DOHH2 (cell line): ENCODE measurements at regions not wholly inside any gene's neighbourhood (a gene's known extent, or its start where the extent isn't known, plus 50 kb on each side); places are given as distances from the start of the nearest gene placed in this dataset.

Experiments
- H3F3A ChIP-seq: fragments of 200-600 bp; sonication (generic), shearing (Covaris generic); 2 replicates; pipeline ENCODE4 v1.6.0; 2016; ENCODE audit warnings: antibody characterized with exemption, mild to moderate bottlenecking; ENCODE audit not compliant: control insufficient read depth, insufficient read depth
- H3K27ac ChIP-seq: fragments of 200-600 bp; sonication (generic); 2 replicates; pipeline ENCODE4 v1.5.1; 2014; ENCODE audit warnings: low read depth, mild to moderate bottlenecking, low read length, moderate library complexity
- H3K27me3 ChIP-seq: fragments of 200-600 bp; sonication (generic); 2 replicates; pipeline ENCODE4 v1.6.1; 2014; ENCODE audit warnings: mild to moderate bottlenecking, low read length, mixed read lengths; ENCODE audit not compliant: control insufficient read depth
- H3K36me3 ChIP-seq: fragments of 200-600 bp; sonication (generic); 2 replicates; pipeline ENCODE4 v1.6.1; 2014; ENCODE audit warnings: mild to moderate bottlenecking, low read length, moderate library complexity, mixed read lengths; ENCODE audit not compliant: control insufficient read depth
- H3K4me1 ChIP-seq: fragments of 200-600 bp; sonication (generic); 2 replicates; pipeline ENCODE4 v1.6.1; 2014; ENCODE audit warnings: mild to moderate bottlenecking, low read length, mixed read lengths; ENCODE audit not compliant: control insufficient read depth
- H3K4me2 ChIP-seq: fragments of 200-600 bp; sonication (generic); 2 replicates; pipeline ENCODE4 v1.6.0; 2014; ENCODE audit warnings: mild to moderate bottlenecking, low read length, moderate library complexity
- H3K4me3 ChIP-seq: fragments of 200-600 bp; sonication (generic); 2 replicates; pipeline ENCODE4 v1.5.1; 2014; ENCODE audit warnings: mild to moderate bottlenecking, low read length, mixed read lengths
- H3K79me2 ChIP-seq: fragments of 200-600 bp; sonication (generic); 2 replicates; pipeline ENCODE4 v1.6.1; 2014; ENCODE audit warnings: mild to moderate bottlenecking, low read length, mixed read lengths; ENCODE audit not compliant: control insufficient read depth
- H3K9me2 ChIP-seq: fragments of 200-600 bp; sonication (generic); replicated peaks from 2 replicates; pipeline ENCODE4 v1.6.1; 2014; ENCODE audit warnings: mild to moderate bottlenecking, low read length, mixed read lengths; ENCODE audit not compliant: control insufficient read depth
- H3K9me3 ChIP-seq: fragments of 200-600 bp; sonication (generic); 2 replicates; pipeline ENCODE4 v1.6.1; 2014; ENCODE audit warnings: antibody characterized with exemption, low read length, mixed read lengths; ENCODE audit not compliant: control insufficient read depth, insufficient read depth
- H4K20me1 ChIP-seq: fragments of 200-600 bp; sonication (generic); 2 replicates; pipeline ENCODE4 v1.6.0; 2014; ENCODE audit warnings: low read depth, mild to moderate bottlenecking, antibody characterized with exemption, low read length, moderate library complexity; ENCODE audit not compliant: control insufficient read depth, insufficient read depth
- EZH2phosphoT487 ChIP-seq: fragments of 200-600 bp; sonication (generic); IDR thresholded peaks from 2 replicates; pipeline ENCODE4 v1.6.1; 2017; ENCODE audit warnings: borderline replicate concordance, mild to moderate bottlenecking, antibody characterized with exemption, low read length, moderate library complexity, mixed read lengths
- TF ChIP-seq, protein P1 (sequence below): fragments of 200-600 bp; sonication (generic); IDR thresholded peaks from one replicate; pipeline ENCODE4 v1.5.1; 2014; ENCODE audit warnings: antibody characterized with exemption, mild to moderate bottlenecking, low read depth, low read length; ENCODE audit not compliant: poor library complexity, severe bottlenecking

DNA sequence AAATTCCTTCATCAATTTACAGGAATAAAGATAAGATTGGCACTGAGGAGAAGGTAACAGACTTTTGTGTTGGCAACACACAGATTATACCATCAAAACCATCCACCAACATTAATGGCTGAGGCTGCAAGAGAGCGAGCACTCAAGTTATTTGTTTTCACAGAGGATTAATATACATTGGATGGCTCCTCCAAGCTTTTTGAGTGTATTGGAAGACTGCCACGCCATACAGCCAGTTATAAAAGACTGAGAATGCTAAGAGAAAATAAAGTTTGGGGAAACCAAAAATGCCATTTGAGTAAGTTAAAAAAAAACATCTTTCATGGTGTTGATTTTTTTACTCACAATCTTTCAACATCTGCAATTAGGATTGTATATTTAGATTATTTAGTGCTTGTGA, 973.8 kb upstream of the SLC35B3 start:
- Histone ChIP-seq H3K4me2 (no peak overlapping the region), H3K27me3 (no peaks in the 10 kb centered on the region), H3F3A (no peaks in the 10 kb centered on the region), H3K27ac (no peak overlapping the region), H3K4me1 (no peaks in the 10 kb centered on the region), H3K9me2 (no peaks in the 10 kb centered on the region), H3K79me2 (no peaks in the 10 kb centered on the region), H3K4me3 (no peak overlapping the region), H3K36me3 (no peaks in the 10 kb centered on the region), H3K9me3 (no peaks in the 10 kb centered on the region), H4K20me1 (no peaks in the 10 kb centered on the region)
- TF ChIP-seq, protein P1, sequence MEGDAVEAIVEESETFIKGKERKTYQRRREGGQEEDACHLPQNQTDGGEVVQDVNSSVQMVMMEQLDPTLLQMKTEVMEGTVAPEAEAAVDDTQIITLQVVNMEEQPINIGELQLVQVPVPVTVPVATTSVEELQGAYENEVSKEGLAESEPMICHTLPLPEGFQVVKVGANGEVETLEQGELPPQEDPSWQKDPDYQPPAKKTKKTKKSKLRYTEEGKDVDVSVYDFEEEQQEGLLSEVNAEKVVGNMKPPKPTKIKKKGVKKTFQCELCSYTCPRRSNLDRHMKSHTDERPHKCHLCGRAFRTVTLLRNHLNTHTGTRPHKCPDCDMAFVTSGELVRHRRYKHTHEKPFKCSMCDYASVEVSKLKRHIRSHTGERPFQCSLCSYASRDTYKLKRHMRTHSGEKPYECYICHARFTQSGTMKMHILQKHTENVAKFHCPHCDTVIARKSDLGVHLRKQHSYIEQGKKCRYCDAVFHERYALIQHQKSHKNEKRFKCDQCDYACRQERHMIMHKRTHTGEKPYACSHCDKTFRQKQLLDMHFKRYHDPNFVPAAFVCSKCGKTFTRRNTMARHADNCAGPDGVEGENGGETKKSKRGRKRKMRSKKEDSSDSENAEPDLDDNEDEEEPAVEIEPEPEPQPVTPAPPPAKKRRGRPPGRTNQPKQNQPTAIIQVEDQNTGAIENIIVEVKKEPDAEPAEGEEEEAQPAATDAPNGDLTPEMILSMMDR: no peak
- no peak for TF ChIP-seq EZH2phosphoT487

DNA sequence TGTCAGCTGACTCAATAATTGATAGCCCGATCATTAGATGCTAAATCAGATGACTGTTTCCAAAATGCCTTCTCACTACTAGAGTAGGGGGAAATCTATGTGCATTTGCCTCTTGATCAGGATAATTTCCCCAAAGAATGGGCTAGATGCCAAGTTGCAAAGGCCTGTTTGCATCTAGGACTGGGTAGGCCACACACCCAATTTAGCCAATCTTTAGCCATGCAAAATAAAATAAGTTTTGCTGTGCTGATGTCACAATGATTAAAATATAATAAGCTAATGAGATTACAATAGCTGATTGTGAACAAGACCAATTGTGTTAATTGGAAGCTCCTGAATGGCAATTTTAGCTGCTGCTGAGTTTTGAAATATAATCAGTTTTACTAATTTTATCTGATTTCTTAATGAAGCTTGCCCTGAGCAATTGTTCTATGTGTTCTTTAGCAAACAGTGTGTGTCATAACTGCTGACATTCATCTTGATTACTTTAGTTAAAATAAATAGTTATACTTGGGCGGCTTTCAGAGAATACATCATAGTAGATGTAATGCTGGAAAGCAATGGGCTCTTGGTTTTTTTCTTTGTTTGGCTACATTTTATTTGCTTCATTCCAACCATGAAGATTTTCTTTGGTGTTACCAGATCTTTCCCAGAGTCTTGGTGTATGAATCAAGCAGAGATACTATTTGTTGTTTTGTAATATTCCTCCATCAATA, 973.2 kb upstream of the SLC35B3 start:
- Histone ChIP-seq H3K36me3 (no peaks in the 10 kb centered on the region), H3K4me1 (no peaks in the 10 kb centered on the region), H3K79me2 (no peaks in the 10 kb centered on the region), H3K4me3 (no peak overlapping the region), H3K27ac (no peak overlapping the region), H3K9me2 (no peaks in the 10 kb centered on the region), H3F3A (no peaks in the 10 kb centered on the region), H3K9me3 (no peaks in the 10 kb centered on the region), H4K20me1 (no peaks in the 10 kb centered on the region), H3K4me2 (no peak overlapping the region), H3K27me3 (no peaks in the 10 kb centered on the region)
- TF ChIP-seq, protein P1: no peak
- TF ChIP-seq EZH2phosphoT487: no peak

DNA sequence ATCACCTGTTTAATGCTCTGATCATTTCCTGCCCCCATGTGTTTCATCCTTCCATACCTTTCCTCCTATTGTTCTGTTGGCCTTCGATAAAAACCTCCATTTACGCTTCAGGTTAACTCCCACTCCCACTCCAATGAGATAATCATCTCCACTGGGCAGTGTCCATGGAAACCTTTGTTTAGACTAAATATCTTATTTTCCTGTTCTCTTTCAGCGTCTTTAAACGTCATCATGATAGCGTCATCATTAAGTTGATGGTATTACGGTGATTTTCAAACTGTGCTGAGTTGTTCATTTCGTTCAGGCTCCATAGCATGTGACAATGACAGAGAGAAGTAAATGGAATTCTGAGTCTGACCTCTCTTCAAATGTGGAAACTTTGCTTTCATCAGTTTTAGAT, 970.5 kb upstream of the SLC35B3 start:
- Histone ChIP-seq H3K27me3 (no peaks in the 10 kb centered on the region), H3K79me2 (no peaks in the 10 kb centered on the region), H3K27ac (no peak overlapping the region), H3K4me3 (no peak overlapping the region), H3K36me3 (no peaks in the 10 kb centered on the region), H3K9me2 (no peaks in the 10 kb centered on the region), H3K4me2 (no peak overlapping the region), H3K9me3 (no peaks in the 10 kb centered on the region), H4K20me1 (no peaks in the 10 kb centered on the region), H3K4me1 (no peaks in the 10 kb centered on the region), H3F3A (no peaks in the 10 kb centered on the region)
- TF ChIP-seq EZH2phosphoT487: no peak
- TF ChIP-seq, protein P1: no peak
